H1 (cell line): ENCODE measurements at regions not wholly inside any gene's neighbourhood (a gene's known extent, or its start where the extent isn't known, plus 50 kb on each side); places are given as distances from the start of the nearest gene placed in this dataset.

ENCODE experiments used
- CTCF ChIA-PET: fragments of 300-600 bp; sonication (Branson Sonifier 250); formaldehyde crosslinking; loops from one replicate; lab custom pipeline; 2021; ENCODE audit not compliant: partially characterized antibody; lab: Charles Lee
- POLR2A ChIA-PET: fragments of 300-600 bp; sonication (Branson Sonifier 250); formaldehyde crosslinking; loops from one replicate; lab custom pipeline; 2021; ENCODE audit warnings: inconsistent platforms; ENCODE audit not compliant: partially characterized antibody; lab: Charles Lee
- DNase-seq, 2 experiments: peaks; one replicate each; pipeline versions ENCODE4 v3.0.0 to v3.0.0-alpha.2; 2010 to 2022; ENCODE audit warnings: low spot score in 2 of 2, low read depth in 1 of 2, mixed read lengths in 1 of 2
- FAIRE-seq: peaks from 2 replicates; lab custom pipeline; 2011; peaks lifted over from hg19 to GRCh38; lab: Jason Lieb, UNC
- H2AFZ ChIP-seq: 2 replicates; pipeline ENCODE4 v1.8.1; 2012; ENCODE audit warnings: low read length, inconsistent platforms
- H2AK5ac ChIP-seq: 2 replicates; pipeline ENCODE4 v1.6.1; 2013; ENCODE audit warnings: low read depth, low read length
- H2BK120ac ChIP-seq: replicated peaks from 2 replicates; pipeline ENCODE3; 2013; ENCODE audit warnings: low read depth, low read length, inconsistent platforms
- H2BK12ac ChIP-seq: 2 replicates; pipeline ENCODE4 v1.6.1; 2013; ENCODE audit warnings: low read depth, low read length
- H2BK15ac ChIP-seq: 2 replicates; pipeline ENCODE4 v1.6.1; 2013; ENCODE audit warnings: low read length
- H2BK20ac ChIP-seq: 2 replicates; pipeline ENCODE4 v1.6.1; 2013; ENCODE audit warnings: low read length
- H2BK5ac ChIP-seq: 2 replicates; pipeline ENCODE4 v1.6.1; 2013; ENCODE audit warnings: low read depth, low read length
- H3K14ac ChIP-seq: 2 replicates; pipeline ENCODE4 v1.6.1; 2013; ENCODE audit warnings: inconsistent platforms; ENCODE audit not compliant: insufficient read length
- H3K18ac ChIP-seq: 2 replicates; pipeline ENCODE4 v1.6.1; 2013; ENCODE audit warnings: low read length; ENCODE audit errors: extremely low read depth
- H3K23ac ChIP-seq: 2 replicates; pipeline ENCODE4 v1.6.1; 2013; ENCODE audit warnings: inconsistent platforms; ENCODE audit not compliant: insufficient read length
- H3K23me2 ChIP-seq: 2 replicates; pipeline ENCODE4 v1.6.1; 2013; ENCODE audit warnings: low read depth, low read length
- H3K27ac ChIP-seq: 2 replicates; pipeline ENCODE4 v1.6.1; 2011; ENCODE audit warnings: low read depth, low read length, inconsistent platforms
- H3K27me3 ChIP-seq, 4 experiments: replicated peaks in 1 of 4; 1 replicate in 1 of 4; 2 replicates in 3 of 4; pipeline versions ENCODE4 v1.6.1 to v1.8.1; 2011 to 2013; ENCODE audit warnings: low read length in 3 of 4, mild to moderate bottlenecking in 3 of 4, inconsistent platforms in 2 of 4, mixed read lengths in 2 of 4, moderate library complexity in 1 of 4; ENCODE audit not compliant: control insufficient read depth in 3 of 4, insufficient read depth in 3 of 4; ENCODE audit errors: extremely low read depth in 1 of 4
- H3K36me3 ChIP-seq, 4 experiments: 2 replicates each; pipeline versions ENCODE4 v1.6.1 to v1.8.1; 2011 to 2013; ENCODE audit warnings: mild to moderate bottlenecking in 4 of 4, low read length in 3 of 4, moderate library complexity in 2 of 4, control low read depth in 1 of 4, inconsistent platforms in 1 of 4; ENCODE audit not compliant: insufficient read depth in 4 of 4, control insufficient read depth in 2 of 4
- H3K4ac ChIP-seq: replicated peaks from 2 replicates; pipeline ENCODE3; 2013; ENCODE audit warnings: low read length, low read depth, mixed read lengths, inconsistent platforms; ENCODE audit not compliant: insufficient read length
- H3K4me1 ChIP-seq, 4 experiments: replicated peaks in 1 of 4; 1 replicate in 1 of 4; 2 replicates in 3 of 4; pipeline versions ENCODE4 v1.6.1 to v1.8.1; 2011 to 2013; ENCODE audit warnings: low read length in 3 of 4, inconsistent platforms in 2 of 4, mixed read lengths in 1 of 4; ENCODE audit not compliant: insufficient read depth in 4 of 4, control insufficient read depth in 3 of 4
- H3K4me2 ChIP-seq, 2 experiments: 2 replicates each; pipeline versions ENCODE4 v1.6.1 to v1.8.1; 2011 to 2013; ENCODE audit warnings: low read depth in 2 of 2, low read length in 2 of 2, control low read depth in 1 of 2, inconsistent platforms in 1 of 2, mild to moderate bottlenecking in 1 of 2; ENCODE audit not compliant: insufficient read depth in 1 of 2
- H3K4me3 ChIP-seq, 4 experiments: fragments of 200-600, 300-600 bp in 1 of 4; sonication (generic), shearing (Covaris generic), sonication (Bioruptor Twin) in 1 of 4; 2 replicates each; pipeline versions ENCODE4 v1.5.1 to v1.8.1; 2011 to 2016; ENCODE audit warnings: low read length in 4 of 4, low read depth in 3 of 4, control low read depth in 2 of 4, inconsistent platforms in 2 of 4, mild to moderate bottlenecking in 2 of 4, mixed read lengths in 1 of 4, moderate library complexity in 1 of 4; ENCODE audit not compliant: insufficient read depth in 2 of 4; ENCODE audit errors: extremely low read depth in 1 of 4
- H3K56ac ChIP-seq: replicated peaks from 2 replicates; pipeline ENCODE3; 2013; ENCODE audit warnings: low read depth, mild to moderate bottlenecking, mixed read lengths, low read length, inconsistent platforms; ENCODE audit not compliant: insufficient read length
- H3K79me1 ChIP-seq: 2 replicates; pipeline ENCODE4 v1.6.1; 2013; ENCODE audit warnings: low read depth, low read length, control low read depth
- H3K79me2 ChIP-seq, 2 experiments: 2 replicates each; pipeline versions ENCODE4 v1.6.1 to v1.8.1; 2012 to 2013; ENCODE audit warnings: low read length in 2 of 2, mild to moderate bottlenecking in 2 of 2, inconsistent platforms in 1 of 2; ENCODE audit not compliant: insufficient read depth in 2 of 2, control insufficient read depth in 1 of 2
- H3K9ac ChIP-seq, 4 experiments: replicated peaks in 1 of 4; 1 replicate in 1 of 4; 2 replicates in 3 of 4; pipeline versions ENCODE4 v1.6.1 to v1.8.1; 2011 to 2013; ENCODE audit warnings: low read depth in 3 of 4, low read length in 3 of 4, control low read depth in 2 of 4, mild to moderate bottlenecking in 2 of 4, moderate library complexity in 2 of 4, inconsistent platforms in 1 of 4; ENCODE audit errors: extremely low read depth in 1 of 4
- H3K9me3 ChIP-seq, 2 experiments: 2 replicates each; pipeline versions ENCODE4 v1.6.1 to v1.8.1; 2012 to 2013; ENCODE audit warnings: mild to moderate bottlenecking in 2 of 2, moderate library complexity in 2 of 2, control low read depth in 1 of 2, inconsistent platforms in 1 of 2, low read depth in 1 of 2, low read length in 1 of 2, mixed read lengths in 1 of 2; ENCODE audit not compliant: insufficient read depth in 2 of 2
- H4K20me1 ChIP-seq, 2 experiments: replicated peaks in 1 of 2; 2 replicates each; pipeline versions ENCODE3 to v1.8.1; 2011 to 2013; ENCODE audit warnings: inconsistent platforms in 2 of 2, low read length in 2 of 2, mild to moderate bottlenecking in 1 of 2; ENCODE audit not compliant: insufficient read depth in 2 of 2, control insufficient read depth in 1 of 2
- H4K5ac ChIP-seq: 2 replicates; pipeline ENCODE4 v1.6.1; 2013; ENCODE audit warnings: low read length, low read depth, mixed read lengths, inconsistent platforms; ENCODE audit not compliant: insufficient read length
- H4K8ac ChIP-seq: 2 replicates; pipeline ENCODE4 v1.8.0; 2013; ENCODE audit warnings: mild to moderate bottlenecking, moderate library complexity, low read length, inconsistent platforms; ENCODE audit not compliant: insufficient read depth; ENCODE audit errors: extremely low read depth
- H4K91ac ChIP-seq: replicated peaks from 2 replicates; pipeline ENCODE3; 2013; ENCODE audit warnings: low read length, mixed read lengths, inconsistent platforms; ENCODE audit not compliant: insufficient read length
- CHD1 ChIP-seq: IDR thresholded peaks from 2 replicates; pipeline ENCODE4 v1.6.1; 2012; ENCODE audit warnings: low read depth, low read length, improper control_type of control experiment
- WGBS, 2 experiments: shearing (Covaris generic) in 1 of 2; methylation state at CpG; one replicate each; pipeline versions ENCODE4 v1.1.6 to v1.1.7; 2013 to 2015; ENCODE audit warnings: low lambda C conversion rate in 2 of 2, mixed read lengths in 2 of 2, inconsistent platforms in 1 of 2, low coverage in 1 of 2, missing lambda C conversion rate in 1 of 2; ENCODE audit not compliant: insufficient replicate concordance in 2 of 2, insufficient coverage in 1 of 2, insufficient read length in 1 of 2; ENCODE audit errors: extremely low coverage in 1 of 2, missing lambda C conversion rate in 1 of 2; 5-methylcytosine and 5-hydroxymethylcytosine counted together

DNA sequence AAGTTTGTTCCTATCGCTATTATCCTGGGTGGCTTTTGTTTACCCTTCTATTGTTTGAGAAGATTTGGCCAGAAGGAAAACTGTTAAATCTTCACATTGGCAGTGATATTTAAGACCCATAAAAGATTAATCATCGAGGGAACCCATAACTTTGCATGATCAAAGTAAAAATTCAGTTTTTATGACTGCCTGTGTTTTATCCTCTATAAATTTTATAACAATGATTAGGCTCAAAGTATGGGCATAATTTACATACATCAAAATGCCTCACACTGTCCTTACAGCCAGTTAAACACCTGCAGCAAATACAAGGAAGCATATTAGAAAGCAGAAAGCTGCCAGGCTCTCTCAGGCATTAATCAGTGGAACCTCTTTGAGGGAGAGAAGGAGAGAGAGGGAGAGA, 289.1 kb downstream of the ICOS start:
- Histone ChIP-seq H4K91ac (no peak overlapping the region), H3K27ac (no peak overlapping the region), H2BK5ac (no peak overlapping the region), H3K79me1 (no peaks in the 10 kb centered on the region), H2BK120ac (no peak overlapping the region), H2BK12ac (no peak overlapping the region), H3K4me1 (peaks cover 0 to 6% (median 0%) of the 10 kb centered on the region in 4 experiments; a peak in 1 of 7 replicates), H2BK15ac (no peak overlapping the region), H3K4me3 (no peak overlapping the region), H2AK5ac (no peak overlapping the region), H3K36me3 (no peaks in the 10 kb centered on the region), H3K14ac (no peak overlapping the region), H3K9ac (no peak overlapping the region), H3K23me2 (no peaks in the 10 kb centered on the region), H2BK20ac (no peak overlapping the region), H4K5ac (no peak overlapping the region), H3K27me3 (peaks cover 1 to 37% (median 28%) of the 10 kb centered on the region in 4 experiments), H3K4me2 (no peak overlapping the region), H3K18ac (no peak overlapping the region), H2AFZ (no peak overlapping the region), H3K56ac (no peak overlapping the region), H3K23ac (no peak overlapping the region), H4K20me1 (no peaks in the 10 kb centered on the region), H4K8ac (no peak overlapping the region), H3K4ac (no peak overlapping the region), H3K79me2 (no peaks in the 10 kb centered on the region), H3K9me3 (no peaks in the 10 kb centered on the region)
- POLR2A ChIA-PET = no interaction called here
- DNase-seq = no peak
- WGBS, 2 experiments = 89% methylated on average over 2 of the region's 2 CpGs; no CpG with 5 or more reads in 1 of the 2 experiments
- no peak for TF ChIP-seq CHD1
- CTCF ChIA-PET = interaction anchor here (1.1 to 1.8 kb wide), 2 partner anchors 35 to 48 kb away, joined by 7 to 8 read pairs; no protein-coding TSS in a partner anchor
- no peak for FAIRE-seq
